ENCODE measurements at regions not wholly inside any gene's neighbourhood (a gene's known extent, or its start where the extent isn't known, plus 50 kb on each side); places are given as distances from the start of the nearest gene placed in this dataset.
"Not testable (repeated sequence)": the region's sequence is repeated elsewhere in the genome, so short reads cannot be mapped to it uniquely, and the experiment has no call there.

DNA sequence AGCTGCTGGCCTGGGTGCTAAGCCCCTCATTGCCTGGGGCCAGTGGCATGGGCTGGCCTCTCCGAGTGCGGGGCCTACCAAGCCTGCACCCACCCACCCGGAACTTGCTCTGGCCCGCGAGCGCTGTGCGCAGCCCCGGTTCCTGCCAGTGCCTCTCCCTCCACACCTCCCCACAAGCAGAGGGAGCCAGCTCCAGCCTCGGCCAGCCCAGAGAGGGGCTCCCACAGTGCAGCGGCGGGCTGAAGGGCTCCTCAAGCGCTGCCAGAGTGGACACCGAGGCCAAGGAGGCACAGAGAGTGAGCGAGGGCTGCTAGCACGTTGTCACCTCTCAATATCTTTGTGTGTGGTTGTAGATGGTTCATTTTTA, 74.8 kb upstream of the ATP1A1 start:
- DNase-seq (ENCODE audit: low read depth in 3 of 3): not testable (repeated sequence)

DNA sequence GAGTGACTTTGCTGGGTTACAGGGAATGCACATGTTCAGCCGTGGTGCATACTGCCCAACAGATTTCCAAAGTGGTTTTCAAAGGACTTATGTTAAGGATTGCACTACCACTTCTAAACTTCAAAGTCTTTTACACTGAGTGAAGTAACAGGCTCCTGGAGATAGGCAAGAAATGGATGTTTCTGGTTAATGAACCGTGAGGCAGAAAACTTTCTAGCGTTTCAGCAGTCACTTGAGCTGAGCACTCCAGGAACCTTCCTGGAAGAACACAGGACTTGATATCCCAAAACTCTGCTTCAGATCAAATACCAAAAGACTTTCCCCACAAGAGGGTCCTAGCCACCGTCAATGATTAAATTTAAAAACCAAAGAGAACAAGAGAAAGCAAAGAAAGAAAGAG, 74.3 kb upstream of the ATP1A1 start:
- DNase-seq (ENCODE audit: low read depth in 3 of 3): no peak

DNA sequence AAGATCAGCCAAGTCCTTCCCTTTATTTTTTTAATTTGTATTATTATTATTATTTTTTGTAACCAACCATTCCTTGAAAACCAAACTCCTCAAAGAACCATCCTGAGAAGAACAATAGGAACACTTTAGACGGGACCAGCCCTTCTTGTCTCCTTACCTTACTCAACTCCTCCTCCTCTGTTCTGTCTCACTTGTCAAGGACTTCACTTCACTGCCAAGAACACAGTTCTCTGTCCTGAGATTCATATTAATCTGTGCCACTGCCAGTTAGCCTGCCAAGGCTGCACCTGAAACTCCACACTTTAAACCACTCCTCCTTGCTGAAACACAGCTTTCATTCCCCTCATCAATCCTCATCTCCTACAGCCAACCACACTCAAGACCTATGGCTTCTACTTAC, 73.8 kb upstream of the ATP1A1 start:
- no peak for DNase-seq (ENCODE audit: low read depth in 3 of 3)

DNA sequence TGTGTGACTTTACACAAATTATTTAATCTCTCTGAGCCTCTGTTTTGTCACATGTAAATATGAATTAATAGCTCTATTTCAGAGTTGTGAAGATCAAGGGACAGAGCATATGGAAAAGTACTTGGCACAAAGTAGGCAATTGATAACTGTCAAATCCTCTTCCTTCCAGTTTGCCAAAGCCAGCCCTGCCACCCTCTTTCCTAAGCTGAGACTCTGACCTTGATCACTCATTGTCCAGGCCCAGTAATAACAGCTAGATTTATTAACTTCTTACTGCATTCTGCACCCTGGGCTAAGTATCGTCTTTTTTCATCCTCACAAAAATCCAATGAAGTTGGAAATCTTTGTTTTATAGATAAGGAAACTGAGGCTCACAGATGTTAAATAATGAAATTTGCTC, 70.8 kb upstream of the ATP1A1 start:
- no peak for DNase-seq (ENCODE audit: low read depth in 3 of 3)

GRCh38 chr1:116306102-116306501, 66.9 kb upstream of the ATP1A1 start:
- no peak for DNase-seq (ENCODE audit: low read depth in 3 of 3)

- DNase-seq (ENCODE audit: low read depth in 3 of 3): no peak
Observed at GRCh38 chr1:116306840-116307442, 66.1 kb upstream of the ATP1A1 start.

GRCh38 chr1:116308276-116308675, 64.8 kb upstream of the ATP1A1 start:
- no peak for DNase-seq (ENCODE audit: low read depth in 3 of 3)

- no peak for DNase-seq (ENCODE audit: low read depth in 3 of 3)
Observed at GRCh38 chr1:116309090-116309870, 63.8 kb upstream of the ATP1A1 start.

DNA sequence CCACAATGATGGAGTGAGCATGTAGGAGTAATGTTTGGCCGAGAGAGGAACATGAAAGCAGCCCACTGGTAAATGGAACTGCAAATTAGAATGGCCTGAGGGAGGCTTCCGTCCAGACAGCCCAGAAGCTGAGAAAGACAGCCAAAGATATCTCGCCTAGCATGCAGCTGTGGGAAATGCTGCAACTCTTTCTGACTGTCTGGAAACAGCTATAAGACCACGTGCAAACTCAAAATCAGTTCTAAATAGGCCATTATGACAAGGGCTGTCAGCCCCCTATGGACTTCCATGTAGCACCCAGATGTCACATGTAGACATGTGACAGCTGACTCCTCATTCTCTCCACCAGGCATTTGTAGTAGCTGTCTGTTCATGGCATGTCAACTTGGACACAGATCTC, 62.9 kb upstream of the ATP1A1 start:
- DNase-seq (ENCODE audit: low read depth in 3 of 3): no peak

DNA sequence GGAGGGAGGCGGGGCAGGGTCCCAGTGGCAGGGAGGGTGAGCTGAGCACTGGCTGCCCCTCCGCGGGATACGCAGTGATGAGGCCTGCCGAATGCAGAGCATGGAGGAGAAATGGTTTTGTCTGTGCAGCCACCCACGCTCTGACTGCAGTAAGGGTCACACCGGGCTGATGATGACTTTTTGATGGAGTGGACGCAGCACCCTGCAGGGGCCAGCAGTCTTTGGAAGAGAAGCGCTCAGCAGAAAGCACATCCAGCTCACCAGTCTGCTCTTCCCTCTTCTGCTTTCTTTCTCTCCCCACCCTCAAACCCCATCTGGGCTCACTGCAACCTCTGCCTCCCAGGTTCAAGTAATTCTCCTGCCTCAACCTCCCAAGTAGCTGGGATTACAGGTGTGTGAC, 61.9 kb upstream of the ATP1A1 start:
- no peak for DNase-seq (ENCODE audit: low read depth in 3 of 3)

GRCh38 chr1:116311756-116312680, 61.0 kb upstream of the ATP1A1 start:
- no peak for DNase-seq (ENCODE audit: low read depth in 3 of 3)

DNA sequence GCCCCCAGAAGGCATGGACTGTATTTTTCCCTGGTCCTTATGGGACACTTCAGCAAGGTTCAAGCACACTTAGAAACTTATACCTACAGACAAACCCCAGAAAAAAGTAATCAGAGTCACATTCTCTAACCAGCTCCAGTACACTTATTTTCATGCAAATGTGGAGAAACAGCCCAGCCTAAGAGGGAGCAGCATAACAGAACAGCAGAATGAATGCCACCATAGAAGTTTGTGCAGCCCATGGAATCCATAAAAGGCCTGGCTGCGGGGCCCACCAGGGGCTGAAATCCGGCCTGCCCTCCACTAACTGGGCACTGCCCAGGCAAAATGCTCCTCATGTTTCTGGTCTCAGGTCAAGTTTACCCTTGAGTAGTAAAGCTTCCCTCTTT, 60.4 kb upstream of the ATP1A1 start:
- no peak for DNase-seq (ENCODE audit: low read depth in 3 of 3)

GRCh38 chr1:116313776-116314175, 59.3 kb upstream of the ATP1A1 start:
- DNase-seq (ENCODE audit: low read depth in 3 of 3): no peak

GRCh38 chr1:116314305-116314919, 58.6 kb upstream of the ATP1A1 start:
- DNase-seq (ENCODE audit: low read depth in 3 of 3): no peak

GRCh38 chr1:116316373-116316772, 56.7 kb upstream of the ATP1A1 start:
- no peak for DNase-seq (ENCODE audit: low read depth in 3 of 3)

GRCh38 chr1:116318897-116319296, 54.1 kb upstream of the ATP1A1 start:
- no peak for DNase-seq (ENCODE audit: low read depth in 3 of 3)

- no peak for DNase-seq (ENCODE audit: low read depth in 3 of 3)
Observed at GRCh38 chr1:116320874-116321273, 52.2 kb upstream of the ATP1A1 start.

DNA sequence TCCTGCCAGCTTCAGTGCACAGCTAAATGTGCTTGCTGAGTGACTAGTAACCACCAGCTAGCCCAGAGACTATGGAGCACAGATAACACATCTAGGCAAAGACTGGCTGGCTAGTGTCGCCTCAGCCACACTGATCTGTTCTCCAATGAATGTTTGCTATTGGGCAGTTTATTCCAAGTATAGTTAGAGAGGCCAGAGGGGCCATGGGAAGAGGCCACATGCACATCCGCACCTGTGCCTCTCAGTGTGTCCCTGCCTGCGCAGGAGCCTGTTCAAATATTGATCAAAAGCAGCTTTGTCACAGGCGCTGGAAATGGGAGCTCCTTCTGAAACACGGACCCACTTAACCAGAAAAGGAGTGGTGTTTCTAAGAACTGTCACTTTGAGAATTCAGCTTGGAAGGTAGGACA, 51.3 kb upstream of the ATP1A1 start:
- no peak for DNase-seq (ENCODE audit: low read depth in 3 of 3)

- no peak for DNase-seq (ENCODE audit: low read depth in 3 of 3)
Observed at GRCh38 chr1:116322752-116323405, 50.2 kb upstream of the ATP1A1 start.
